ENCODE measurements at regions not wholly inside any gene's neighbourhood (a gene's known extent, or its start where the extent isn't known, plus 50 kb on each side); places are given as distances from the start of the nearest gene placed in this dataset.

DNA sequence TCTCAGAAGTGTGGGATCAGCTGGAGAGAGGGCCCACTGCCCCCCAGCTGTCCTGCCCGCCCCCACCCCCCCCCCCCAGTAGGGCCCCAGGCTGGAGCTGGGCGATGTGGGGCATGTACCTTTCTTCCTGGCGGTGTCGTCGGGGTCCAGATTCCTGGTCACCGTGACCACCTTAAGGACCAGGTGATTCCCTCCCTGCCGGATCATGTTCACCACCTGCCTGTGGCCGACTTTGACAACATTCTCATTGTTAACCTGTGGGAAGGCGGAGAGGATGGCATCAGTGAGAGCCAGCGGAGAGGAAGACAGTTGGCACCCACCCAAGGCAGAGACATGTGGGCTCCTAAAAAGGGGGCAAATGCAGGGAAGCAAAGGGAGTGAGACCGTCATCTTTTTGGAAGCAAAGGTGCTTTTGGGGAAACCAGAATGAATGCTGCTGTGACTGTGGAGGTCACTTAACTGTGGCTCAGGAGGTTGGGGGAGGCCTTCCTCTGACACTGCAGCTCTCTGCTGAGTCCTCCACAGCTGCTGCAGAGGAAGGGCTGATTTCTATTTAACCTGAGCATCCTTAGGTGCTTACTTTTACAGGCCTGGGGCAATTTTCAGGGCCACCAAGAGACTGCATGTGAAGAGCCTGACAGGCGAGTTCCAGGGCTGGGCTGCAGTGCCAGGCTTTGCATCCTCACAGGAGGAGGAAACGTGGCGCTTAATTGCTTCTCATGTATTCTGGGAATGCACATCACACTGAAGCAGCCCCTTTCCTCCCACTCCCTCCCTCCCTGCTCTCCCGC lies 104.5 kb downstream of the CTTN start:
- Histone ChIP-seq H3K4me3 (no peak overlapping the region), H3K4me1 (ENCODE audit: insufficient read depth) (no peaks in the 10 kb centered on the region), H3K79me2 (no peaks in the 10 kb centered on the region), H3K4me2 (no peak overlapping the region), H3K36me3 (replicated peaks; ENCODE audit: insufficient read depth, low read depth) (no peaks in the 10 kb centered on the region), H3K27ac (no peak overlapping the region), H4K20me1 (ENCODE audit: insufficient read depth, poor library complexity, severe bottlenecking) (no peaks in the 10 kb centered on the region), H3K9me2 (replicated peaks; ENCODE audit: insufficient read depth) (no peaks in the 10 kb centered on the region), H3K27me3 (no peaks in the 10 kb centered on the region), H2AFZ (no peak overlapping the region), H3K9me3 (ENCODE audit: low read depth) (no peaks in the 10 kb centered on the region)
- no peak for DNase-seq (ENCODE audit: low spot score)
- TF ChIP-seq EZH2 (IDR thresholded peaks at IDR 0.05; ENCODE audit: borderline replicate concordance) (no peak), EZH2phosphoT487 (IDR thresholded peaks at IDR 0.05; ENCODE audit: low read depth, severe bottlenecking, unreplicated experiment) (no peak)
- TF ChIP-seq, protein P1, sequence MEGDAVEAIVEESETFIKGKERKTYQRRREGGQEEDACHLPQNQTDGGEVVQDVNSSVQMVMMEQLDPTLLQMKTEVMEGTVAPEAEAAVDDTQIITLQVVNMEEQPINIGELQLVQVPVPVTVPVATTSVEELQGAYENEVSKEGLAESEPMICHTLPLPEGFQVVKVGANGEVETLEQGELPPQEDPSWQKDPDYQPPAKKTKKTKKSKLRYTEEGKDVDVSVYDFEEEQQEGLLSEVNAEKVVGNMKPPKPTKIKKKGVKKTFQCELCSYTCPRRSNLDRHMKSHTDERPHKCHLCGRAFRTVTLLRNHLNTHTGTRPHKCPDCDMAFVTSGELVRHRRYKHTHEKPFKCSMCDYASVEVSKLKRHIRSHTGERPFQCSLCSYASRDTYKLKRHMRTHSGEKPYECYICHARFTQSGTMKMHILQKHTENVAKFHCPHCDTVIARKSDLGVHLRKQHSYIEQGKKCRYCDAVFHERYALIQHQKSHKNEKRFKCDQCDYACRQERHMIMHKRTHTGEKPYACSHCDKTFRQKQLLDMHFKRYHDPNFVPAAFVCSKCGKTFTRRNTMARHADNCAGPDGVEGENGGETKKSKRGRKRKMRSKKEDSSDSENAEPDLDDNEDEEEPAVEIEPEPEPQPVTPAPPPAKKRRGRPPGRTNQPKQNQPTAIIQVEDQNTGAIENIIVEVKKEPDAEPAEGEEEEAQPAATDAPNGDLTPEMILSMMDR (IDR thresholded peaks at IDR 0.05; ENCODE audit: poor library complexity) = no peak
- 85% methylated on average over 15 of the region's 15 CpGs for WGBS (ENCODE audit: low lambda C conversion rate, missing lambda C conversion rate)

DNA sequence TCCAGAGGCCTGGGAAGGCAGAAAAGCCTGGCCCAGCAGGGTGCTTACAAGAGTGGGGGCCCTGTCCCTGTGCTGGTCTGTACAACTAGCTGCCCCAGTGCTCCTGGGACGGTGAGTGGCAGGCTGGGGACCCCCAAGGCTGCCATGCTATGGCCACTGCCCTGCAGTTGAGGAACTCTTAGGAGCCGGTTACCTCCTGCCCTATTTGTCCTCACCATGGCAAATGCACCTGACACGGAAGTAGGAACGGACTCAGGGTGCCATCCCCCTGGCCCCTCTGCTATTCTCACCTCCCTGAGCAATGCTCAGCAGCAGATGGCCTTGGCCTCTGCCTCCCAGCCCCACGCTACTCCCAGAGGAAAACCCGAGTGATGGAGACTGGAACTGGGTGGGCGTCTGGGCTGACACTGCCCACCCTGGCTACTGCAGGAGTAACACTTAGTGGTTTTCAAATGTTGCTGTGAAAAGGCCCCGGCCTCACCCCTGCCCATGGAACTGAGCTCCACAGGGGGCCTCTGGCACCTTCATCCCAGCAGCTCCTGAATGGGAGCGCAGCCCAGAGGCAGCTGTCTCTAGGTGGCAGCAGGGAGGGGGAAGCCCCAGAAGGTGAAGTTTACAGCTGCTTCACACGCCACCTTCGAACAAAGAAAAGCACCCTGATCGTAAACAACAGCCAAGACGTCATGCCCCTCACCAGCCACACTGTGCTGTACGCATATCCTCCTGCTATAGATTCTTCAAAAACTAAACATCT lies 105.3 kb downstream of the CTTN start:
- no peak overlapping the region for H3K4me2 ChIP-seq
- H3K27me3 ChIP-seq = no peaks in the 10 kb centered on the region
- WGBS (ENCODE audit: low lambda C conversion rate, missing lambda C conversion rate) = 74% methylated on average over 14 of the region's 14 CpGs
- H4K20me1 ChIP-seq (ENCODE audit: insufficient read depth, poor library complexity, severe bottlenecking) = no peaks in the 10 kb centered on the region
- no peak for TF ChIP-seq EZH2 (IDR thresholded peaks at IDR 0.05; ENCODE audit: borderline replicate concordance)
- H3K79me2 ChIP-seq = no peaks in the 10 kb centered on the region
- H3K9me2 ChIP-seq (replicated peaks; ENCODE audit: insufficient read depth) = no peaks in the 10 kb centered on the region
- no peaks in the 10 kb centered on the region for H3K36me3 ChIP-seq (replicated peaks; ENCODE audit: insufficient read depth, low read depth)
- H3K9me3 ChIP-seq (ENCODE audit: low read depth) = no peaks in the 10 kb centered on the region
- no peak overlapping the region for H3K27ac ChIP-seq
- H2AFZ ChIP-seq = no peak overlapping the region
- peak; percentile 49 for DNase-seq (ENCODE audit: low spot score)
- H3K4me3 ChIP-seq = no peak overlapping the region
- H3K4me1 ChIP-seq (ENCODE audit: insufficient read depth) = no peaks in the 10 kb centered on the region

DNA sequence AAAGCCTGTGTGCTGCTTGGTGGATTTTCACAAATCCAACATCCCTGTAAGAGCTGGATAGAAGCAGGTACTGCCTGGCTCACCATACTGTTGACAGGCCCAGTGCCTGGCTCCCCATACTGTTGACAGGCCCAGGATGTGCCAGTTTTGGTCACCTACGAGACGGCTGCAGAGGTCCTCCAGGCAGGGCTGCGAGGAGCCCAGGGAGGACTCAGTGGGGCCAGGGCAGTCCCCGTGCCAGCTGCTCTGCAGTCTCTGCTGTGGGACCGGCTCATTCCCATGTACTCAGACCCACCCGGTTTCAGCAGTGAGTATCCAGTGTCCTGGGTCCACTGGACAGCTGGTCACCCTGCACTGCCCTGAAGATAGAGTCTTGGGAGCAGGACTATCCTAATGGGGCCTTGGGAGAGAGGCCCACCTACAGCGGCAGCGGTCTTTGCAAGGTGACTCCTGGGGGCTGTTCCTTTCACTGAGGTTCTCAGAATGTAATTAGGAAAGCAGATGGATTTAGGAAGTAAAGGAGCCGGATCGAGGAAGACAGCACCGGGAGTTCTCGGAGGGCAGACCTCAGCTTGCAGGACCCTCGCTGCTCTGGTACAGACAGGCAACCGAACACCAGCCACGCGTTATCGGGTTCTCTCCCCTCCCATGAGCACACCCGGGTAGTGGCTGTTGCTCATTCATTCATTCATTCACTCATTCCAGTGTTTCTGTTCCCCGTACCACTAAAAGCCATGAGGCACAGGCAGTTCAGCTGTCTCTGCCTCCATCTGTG lies 106.1 kb downstream of the CTTN start:
- no peaks in the 10 kb centered on the region for H3K27me3 ChIP-seq
- no peaks in the 10 kb centered on the region for H3K79me2 ChIP-seq
- no peak overlapping the region for H2AFZ ChIP-seq
- no peaks in the 10 kb centered on the region for H3K9me3 ChIP-seq (ENCODE audit: low read depth)
- no peak for DNase-seq (ENCODE audit: low spot score)
- H3K9me2 ChIP-seq (replicated peaks; ENCODE audit: insufficient read depth) = no peaks in the 10 kb centered on the region
- no peaks in the 10 kb centered on the region for H3K36me3 ChIP-seq (replicated peaks; ENCODE audit: insufficient read depth, low read depth)
- H3K4me3 ChIP-seq = no peak overlapping the region
- H3K4me2 ChIP-seq = no peak overlapping the region
- no peaks in the 10 kb centered on the region for H3K4me1 ChIP-seq (ENCODE audit: insufficient read depth)
- 93% methylated on average over 19 of the region's 19 CpGs for WGBS (ENCODE audit: low lambda C conversion rate, missing lambda C conversion rate)
- TF ChIP-seq EZH2phosphoT487 (IDR thresholded peaks at IDR 0.05; ENCODE audit: low read depth, severe bottlenecking, unreplicated experiment) (no peak), EZH2 (IDR thresholded peaks at IDR 0.05; ENCODE audit: borderline replicate concordance) (no peak)
- TF ChIP-seq, protein P1 (IDR thresholded peaks at IDR 0.05; ENCODE audit: poor library complexity) = no peak
- no peak overlapping the region for H3K27ac ChIP-seq
- H4K20me1 ChIP-seq (ENCODE audit: insufficient read depth, poor library complexity, severe bottlenecking) = no peaks in the 10 kb centered on the region
